ENCODE measurements at regions not wholly inside any gene's neighbourhood (a gene's known extent, or its start where the extent isn't known, plus 50 kb on each side); places are given as distances from the start of the nearest gene placed in this dataset.

GRCh38 chr5:4395752-4396151 is 744.4 kb upstream of the ADAMTS16 start:
- H3K36me3 Mint-ChIP-seq (ENCODE audit: insufficient read depth) = no peaks in the 10 kb centered on the region
- peaks cover 19% of the 10 kb centered on the region for H3K9me3 Mint-ChIP-seq
- no peak for DNase-seq
- H3K4me1 Mint-ChIP-seq (ENCODE audit: low read depth) = no peaks in the 10 kb centered on the region
- no peak for ATAC-seq
- H3K27me3 Mint-ChIP-seq (ENCODE audit: low read depth) = no peaks in the 10 kb centered on the region
- H3K4me3 Mint-ChIP-seq = no peak overlapping the region

GRCh38 chr5:4405614-4406219 is 734.4 kb upstream of the ADAMTS16 start:
- no peaks in the 10 kb centered on the region for H3K4me1 Mint-ChIP-seq (ENCODE audit: low read depth)
- DNase-seq (no peak), ATAC-seq (no peak)
- H3K9me3 Mint-ChIP-seq = peaks cover 7% of the 10 kb centered on the region
- no peak overlapping the region for H3K4me3 Mint-ChIP-seq
- H3K36me3 Mint-ChIP-seq (ENCODE audit: insufficient read depth) = no peaks in the 10 kb centered on the region
- H3K27me3 Mint-ChIP-seq (ENCODE audit: low read depth) = no peaks in the 10 kb centered on the region

GRCh38 chr5:4410151-4410550 is 730.0 kb upstream of the ADAMTS16 start:
- H3K4me3 Mint-ChIP-seq = no peak overlapping the region
- no peaks in the 10 kb centered on the region for H3K27me3 Mint-ChIP-seq (ENCODE audit: low read depth)
- H3K9me3 Mint-ChIP-seq = peaks cover 17% of the 10 kb centered on the region
- H3K36me3 Mint-ChIP-seq (ENCODE audit: insufficient read depth) = no peaks in the 10 kb centered on the region
- H3K4me1 Mint-ChIP-seq (ENCODE audit: low read depth) = no peaks in the 10 kb centered on the region
- no peak for ATAC-seq
- no peak for DNase-seq

GRCh38 chr5:4411664-4412063 is 728.5 kb upstream of the ADAMTS16 start:
- DNase-seq (no peak), ATAC-seq (no peak)
- H3K27me3 Mint-ChIP-seq (ENCODE audit: low read depth) = no peaks in the 10 kb centered on the region
- no peaks in the 10 kb centered on the region for H3K4me1 Mint-ChIP-seq (ENCODE audit: low read depth)
- H3K4me3 Mint-ChIP-seq = no peak overlapping the region
- H3K9me3 Mint-ChIP-seq = peaks cover 20% of the 10 kb centered on the region
- no peaks in the 10 kb centered on the region for H3K36me3 Mint-ChIP-seq (ENCODE audit: insufficient read depth)

GRCh38 chr5:4413996-4414395 is 726.1 kb upstream of the ADAMTS16 start:
- ATAC-seq = no peak
- Mint-ChIP-seq H3K4me1 (ENCODE audit: low read depth) (no peaks in the 10 kb centered on the region), H3K9me3 (peaks cover 24% of the 10 kb centered on the region), H3K36me3 (ENCODE audit: insufficient read depth) (no peaks in the 10 kb centered on the region), H3K4me3 (no peak overlapping the region), H3K27me3 (ENCODE audit: low read depth) (no peaks in the 10 kb centered on the region)
- no peak for DNase-seq

- H3K36me3 Mint-ChIP-seq (ENCODE audit: insufficient read depth) = no peaks in the 10 kb centered on the region
- peaks cover 22% of the 10 kb centered on the region for H3K9me3 Mint-ChIP-seq
- no peak for ATAC-seq
- no peak overlapping the region for H3K4me3 Mint-ChIP-seq
- H3K27me3 Mint-ChIP-seq (ENCODE audit: low read depth) = no peaks in the 10 kb centered on the region
- H3K4me1 Mint-ChIP-seq (ENCODE audit: low read depth) = no peaks in the 10 kb centered on the region
- DNase-seq = no peak
Observed at GRCh38 chr5:4418084-4418483, 722.0 kb upstream of the ADAMTS16 start.

GRCh38 chr5:4419281-4419680 is 720.8 kb upstream of the ADAMTS16 start:
- no peaks in the 10 kb centered on the region for H3K36me3 Mint-ChIP-seq (ENCODE audit: insufficient read depth)
- no peaks in the 10 kb centered on the region for H3K27me3 Mint-ChIP-seq (ENCODE audit: low read depth)
- ATAC-seq = no peak
- H3K4me3 Mint-ChIP-seq = no peak overlapping the region
- peaks cover 17% of the 10 kb centered on the region for H3K9me3 Mint-ChIP-seq
- DNase-seq = no peak
- H3K4me1 Mint-ChIP-seq (ENCODE audit: low read depth) = no peaks in the 10 kb centered on the region

GRCh38 chr5:4420177-4420576 is 720.0 kb upstream of the ADAMTS16 start:
- peaks cover 15% of the 10 kb centered on the region for H3K9me3 Mint-ChIP-seq
- DNase-seq (no peak), ATAC-seq (no peak)
- H3K4me3 Mint-ChIP-seq = no peak overlapping the region
- H3K36me3 Mint-ChIP-seq (ENCODE audit: insufficient read depth) = no peaks in the 10 kb centered on the region
- no peaks in the 10 kb centered on the region for H3K4me1 Mint-ChIP-seq (ENCODE audit: low read depth)
- H3K27me3 Mint-ChIP-seq (ENCODE audit: low read depth) = no peaks in the 10 kb centered on the region

GRCh38 chr5:4420681-4421080 is 719.4 kb upstream of the ADAMTS16 start:
- ATAC-seq (no peak), DNase-seq (no peak)
- H3K27me3 Mint-ChIP-seq (ENCODE audit: low read depth) = no peaks in the 10 kb centered on the region
- peaks cover 12% of the 10 kb centered on the region for H3K9me3 Mint-ChIP-seq
- no peaks in the 10 kb centered on the region for H3K4me1 Mint-ChIP-seq (ENCODE audit: low read depth)
- H3K36me3 Mint-ChIP-seq (ENCODE audit: insufficient read depth) = no peaks in the 10 kb centered on the region
- no peak overlapping the region for H3K4me3 Mint-ChIP-seq

GRCh38 chr5:4422247-4422646 is 717.9 kb upstream of the ADAMTS16 start:
- Mint-ChIP-seq H3K27me3 (ENCODE audit: low read depth) (no peaks in the 10 kb centered on the region), H3K36me3 (ENCODE audit: insufficient read depth) (no peaks in the 10 kb centered on the region), H3K4me1 (ENCODE audit: low read depth) (no peaks in the 10 kb centered on the region), H3K4me3 (no peak overlapping the region), H3K9me3 (peaks cover 11% of the 10 kb centered on the region)
- ATAC-seq (no peak), DNase-seq (no peak)

- Mint-ChIP-seq H3K4me1 (ENCODE audit: low read depth) (no peaks in the 10 kb centered on the region), H3K36me3 (ENCODE audit: insufficient read depth) (no peaks in the 10 kb centered on the region), H3K9me3 (peaks cover 10% of the 10 kb centered on the region), H3K27me3 (ENCODE audit: low read depth) (no peaks in the 10 kb centered on the region), H3K4me3 (no peak overlapping the region)
- DNase-seq (no peak), ATAC-seq (no peak)
Observed at GRCh38 chr5:4424895-4425294, 715.2 kb upstream of the ADAMTS16 start.

GRCh38 chr5:4440536-4440935 is 699.6 kb upstream of the ADAMTS16 start:
- no peak for DNase-seq
- no peak for ATAC-seq

GRCh38 chr5:4442221-4442620 is 697.9 kb upstream of the ADAMTS16 start:
- ATAC-seq (no peak), DNase-seq (no peak)
- H3K36me3 Mint-ChIP-seq (ENCODE audit: insufficient read depth) = no peaks in the 10 kb centered on the region
- peaks cover 33% of the 10 kb centered on the region for H3K9me3 Mint-ChIP-seq
- no peaks in the 10 kb centered on the region for H3K27me3 Mint-ChIP-seq (ENCODE audit: low read depth)
- no peak overlapping the region for H3K4me3 Mint-ChIP-seq
- H3K4me1 Mint-ChIP-seq (ENCODE audit: low read depth) = no peaks in the 10 kb centered on the region

More at GRCh38 chr5:4440536-4440935, 699.6 kb upstream of the ADAMTS16 start:
- Mint-ChIP-seq H3K4me3 (no peak overlapping the region), H3K4me1 (ENCODE audit: low read depth) (no peaks in the 10 kb centered on the region), H3K36me3 (ENCODE audit: insufficient read depth) (no peaks in the 10 kb centered on the region), H3K27me3 (ENCODE audit: low read depth) (no peaks in the 10 kb centered on the region), H3K9me3 (peaks cover 25% of the 10 kb centered on the region)

- no peak for DNase-seq
- ATAC-seq = no peak
- no peaks in the 10 kb centered on the region for H3K27me3 Mint-ChIP-seq (ENCODE audit: low read depth)
- H3K4me3 Mint-ChIP-seq = no peak overlapping the region
- no peaks in the 10 kb centered on the region for H3K4me1 Mint-ChIP-seq (ENCODE audit: low read depth)
- H3K36me3 Mint-ChIP-seq (ENCODE audit: insufficient read depth) = no peaks in the 10 kb centered on the region
- peaks cover 21% of the 10 kb centered on the region for H3K9me3 Mint-ChIP-seq
Observed at GRCh38 chr5:4447657-4448056, 692.5 kb upstream of the ADAMTS16 start.

- Mint-ChIP-seq H3K4me3 (no peak overlapping the region), H3K9me3 (peaks cover 1% of the 10 kb centered on the region), H3K36me3 (ENCODE audit: insufficient read depth) (no peaks in the 10 kb centered on the region), H3K27me3 (ENCODE audit: low read depth) (no peaks in the 10 kb centered on the region), H3K4me1 (ENCODE audit: low read depth) (no peaks in the 10 kb centered on the region)
- ATAC-seq (no peak), DNase-seq (no peak)
Observed at GRCh38 chr5:4453655-4454054, 686.5 kb upstream of the ADAMTS16 start.

GRCh38 chr5:4479426-4479825 is 660.7 kb upstream of the ADAMTS16 start:
- ATAC-seq (no peak), DNase-seq (no peak)
- Mint-ChIP-seq H3K4me1 (ENCODE audit: low read depth) (no peaks in the 10 kb centered on the region), H3K9me3 (peaks cover 13% of the 10 kb centered on the region), H3K4me3 (no peak overlapping the region), H3K36me3 (ENCODE audit: insufficient read depth) (no peaks in the 10 kb centered on the region), H3K27me3 (ENCODE audit: low read depth) (no peaks in the 10 kb centered on the region)
